Prostate gland (tissue), 2 donors: ENCODE measurements at regions not wholly inside any gene's neighbourhood (a gene's known extent, or its start where the extent isn't known, plus 50 kb on each side); places are given as distances from the start of the nearest gene placed in this dataset.

ENCODE experiments used
- CTCF ChIP-seq, 4 experiments: fragments of 200-600 bp in 2 of 4; fragments of 450-650 bp in 2 of 4; sonication (generic) in 2 of 4; IDR thresholded peaks; 1 replicate in 3 of 4; 2 replicates in 1 of 4; pipeline ENCODE4 v1.5.1; 2016 to 2019; ENCODE audit warnings: antibody characterized with exemption in 4 of 4, mild to moderate bottlenecking in 2 of 4, moderate library complexity in 2 of 4
- POLR2AphosphoS5 ChIP-seq: sonication (generic); formaldehyde crosslinking; IDR thresholded peaks from one replicate; pipeline ENCODE4 v1.6.1; 2017; ENCODE audit warnings: antibody characterized with exemption

DNA sequence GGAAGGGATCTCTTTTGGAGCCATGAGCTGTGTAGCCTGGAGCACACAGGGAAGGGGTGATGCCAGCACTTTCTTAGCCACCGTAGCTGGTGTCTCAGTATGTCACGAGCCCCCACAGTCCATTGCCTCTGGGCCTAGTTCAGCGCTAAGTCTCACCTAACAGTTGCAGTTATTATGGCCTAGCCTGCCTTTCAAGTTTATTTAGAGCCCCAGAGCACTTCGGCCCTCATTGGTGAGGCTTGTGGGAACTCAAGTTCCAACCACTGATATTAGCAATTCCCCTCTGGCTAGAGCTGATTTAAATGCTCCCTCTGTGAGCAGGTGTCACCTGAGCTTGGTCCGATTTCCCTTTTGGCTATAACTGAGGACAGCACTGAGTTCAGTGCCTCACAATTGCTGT is 388.4 kb upstream of the MAOA start:
- TF ChIP-seq CTCF (IDR thresholded peaks at IDR 0.05) (no peak), POLR2AphosphoS5 (no peak)
